HG03280 (cell line): ENCODE measurements at regions not wholly inside any gene's neighbourhood (a gene's known extent, or its start where the extent isn't known, plus 50 kb on each side); places are given as distances from the start of the nearest gene placed in this dataset.
"Not testable (repeated sequence)": the region's sequence is repeated elsewhere in the genome, so short reads cannot be mapped to it uniquely, and the experiment has no call there.

Experiments used
- ATAC-seq: cut with Tn5 transposase; IDR thresholded peaks from one replicate; pipeline ENCODE4 v1.9.1; 2021; ENCODE audit warnings: mild to moderate bottlenecking, moderate library complexity; ENCODE audit not compliant: unreplicated experiment

- no peak for ATAC-seq
These were observed 50.2 kb upstream of the PLET1 start for GRCh38 chr11:112310848-112311247.

GRCh38 chr11:112315057-112315720, 54.5 kb upstream of the PLET1 start:
- no peak for ATAC-seq

DNA sequence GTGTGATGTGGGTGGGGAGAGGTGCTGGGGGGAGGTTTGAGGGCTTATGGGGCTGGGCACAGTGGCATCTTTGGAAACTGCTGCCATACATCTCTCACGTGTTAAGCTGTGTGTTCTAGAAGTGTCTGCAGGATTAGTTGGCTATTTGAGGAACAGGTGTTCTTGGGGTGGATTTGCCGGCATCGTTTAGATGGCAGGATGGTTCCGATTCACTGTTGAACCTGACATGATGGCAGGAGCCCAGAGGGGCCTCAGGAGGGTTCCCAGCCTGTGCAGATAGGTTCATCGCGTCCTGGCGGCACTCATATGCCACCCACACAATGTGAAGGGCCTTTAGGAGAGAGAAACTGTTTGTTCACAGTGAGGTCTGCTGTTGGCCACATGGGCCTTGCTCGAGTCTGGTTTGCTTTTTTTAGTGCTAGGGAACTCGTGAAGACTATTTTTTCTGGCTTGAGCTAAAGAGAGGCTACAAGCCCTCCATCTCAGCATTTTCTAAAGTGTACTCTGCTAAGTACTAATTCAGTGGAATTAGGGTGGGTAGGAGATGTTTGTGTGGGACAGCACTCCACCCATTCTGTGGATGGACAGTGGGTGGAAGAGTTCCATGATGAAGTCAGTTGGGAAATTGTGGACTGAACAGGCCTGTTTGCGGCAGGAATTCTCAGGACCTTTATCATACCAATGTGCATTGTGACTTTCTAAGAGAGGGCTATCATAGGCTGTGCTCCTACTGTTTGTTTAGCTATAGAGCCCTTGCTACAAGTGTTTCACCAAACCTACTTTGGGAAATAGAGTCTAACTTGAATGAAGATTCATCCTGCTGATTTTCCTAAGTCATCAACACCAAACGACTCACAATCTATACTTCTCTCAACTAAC, 55.4 kb upstream of the PLET1 start:
- no peak for ATAC-seq

DNA sequence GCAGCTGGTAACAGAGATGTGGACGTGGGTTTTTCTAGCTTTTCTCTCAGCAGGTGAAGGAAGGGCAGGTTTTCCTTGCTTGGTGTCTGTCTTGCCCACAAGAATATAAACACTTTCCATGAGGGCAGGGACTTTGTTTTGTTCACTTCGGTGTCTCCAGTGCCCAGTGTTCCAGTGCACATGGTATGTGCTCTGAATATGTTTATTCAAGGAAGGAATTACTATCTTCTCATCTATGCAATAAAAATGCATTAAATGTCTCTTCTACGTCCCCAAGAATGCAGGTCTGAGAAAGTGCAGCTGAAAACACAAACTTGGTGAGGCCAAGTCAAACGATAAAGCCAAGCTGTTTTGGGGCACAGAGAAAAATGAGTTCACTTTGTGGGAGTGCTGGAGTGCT, 56.3 kb upstream of the PLET1 start:
- no peak for ATAC-seq

GRCh38 chr11:112318184-112318591, 57.5 kb upstream of the PLET1 start:
- ATAC-seq, result no peak

DNA sequence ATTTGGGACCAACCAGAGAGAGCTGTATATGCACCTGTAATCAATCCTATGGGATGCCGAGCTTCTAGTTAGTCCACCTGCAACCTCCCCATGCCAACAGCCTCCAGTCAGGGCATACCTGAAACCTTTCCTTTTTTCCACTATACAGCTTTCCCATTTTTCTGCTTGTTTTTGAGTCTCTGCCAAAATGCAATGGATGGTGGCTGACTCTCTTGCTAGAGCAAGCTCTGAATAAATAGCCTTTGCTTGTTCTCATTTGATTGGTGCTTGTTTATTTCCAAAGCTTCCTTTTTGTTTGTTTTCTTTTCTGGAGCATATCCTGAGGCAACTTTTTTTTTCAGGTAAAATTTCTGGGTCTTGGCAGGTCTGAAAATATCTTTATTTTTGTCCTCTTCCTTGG, 58.0 kb upstream of the PLET1 start:
- no peak for ATAC-seq

- no peak for ATAC-seq
These were observed 60.0 kb upstream of the PLET1 start for GRCh38 chr11:112320668-112321067.

DNA sequence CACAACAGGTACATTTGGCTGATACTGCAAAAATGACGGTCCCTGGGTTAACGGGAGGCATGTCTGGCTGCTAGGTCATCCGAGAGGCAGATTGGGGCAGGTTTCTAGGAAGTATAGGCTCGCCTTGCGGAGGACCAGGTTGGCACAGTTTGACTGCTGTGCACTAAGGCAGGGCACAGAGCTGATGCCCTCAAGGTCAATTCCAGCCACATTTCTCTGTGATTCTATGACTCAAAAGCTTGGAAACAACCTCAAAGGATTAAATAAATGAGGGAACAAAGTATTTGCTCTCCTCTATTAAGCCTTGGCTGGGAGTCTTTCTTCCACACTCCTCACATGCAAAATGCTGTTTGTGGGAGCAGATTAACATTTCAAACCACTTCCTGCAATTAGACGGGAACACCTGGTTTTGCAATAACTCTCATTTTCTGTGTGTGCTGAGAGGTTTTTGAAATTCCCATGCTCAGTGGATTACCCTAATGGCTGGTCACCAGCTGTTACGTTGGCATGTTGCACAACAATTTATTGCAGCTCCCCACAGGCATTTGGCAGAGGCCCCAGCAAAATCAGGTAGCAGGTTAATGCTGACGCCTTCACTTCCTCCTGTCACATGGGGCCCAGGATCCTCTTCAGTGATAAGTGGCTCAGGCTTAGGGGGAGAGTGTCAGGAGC, 61.0 kb upstream of the PLET1 start:
- no peak for ATAC-seq

DNA sequence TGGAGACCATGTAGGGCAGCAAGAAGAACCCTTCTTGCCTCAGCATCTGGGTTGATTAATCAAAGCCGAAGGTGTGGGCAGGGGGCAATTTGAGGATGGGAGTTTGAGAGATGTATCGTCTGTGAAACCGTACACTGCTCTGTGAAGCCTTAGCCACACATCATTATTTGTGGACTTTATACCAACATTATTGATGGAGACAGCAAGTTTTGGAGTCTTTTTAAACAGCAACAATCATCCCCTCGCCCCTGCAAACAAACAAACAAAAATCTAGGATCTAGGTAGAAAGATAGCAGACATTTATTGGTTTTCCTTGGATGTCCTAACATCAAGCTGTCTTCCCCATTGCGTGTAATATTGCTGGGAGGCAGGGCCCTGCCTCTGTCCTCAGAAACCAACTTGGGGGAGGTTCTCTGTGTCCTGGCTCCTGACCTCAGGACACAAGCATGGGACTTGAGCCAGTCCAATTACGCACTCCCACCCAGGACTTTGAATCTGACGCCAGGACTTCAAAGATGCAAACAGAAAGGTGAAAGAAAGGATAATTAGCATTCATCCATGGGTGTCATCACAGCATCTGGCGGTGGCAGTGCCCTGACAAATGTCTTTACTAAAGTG, 61.6 kb upstream of the PLET1 start:
- ATAC-seq, result no peak

- no peak for ATAC-seq
These were observed 73.7 kb upstream of the PLET1 start for GRCh38 chr11:112334381-112334780.

DNA sequence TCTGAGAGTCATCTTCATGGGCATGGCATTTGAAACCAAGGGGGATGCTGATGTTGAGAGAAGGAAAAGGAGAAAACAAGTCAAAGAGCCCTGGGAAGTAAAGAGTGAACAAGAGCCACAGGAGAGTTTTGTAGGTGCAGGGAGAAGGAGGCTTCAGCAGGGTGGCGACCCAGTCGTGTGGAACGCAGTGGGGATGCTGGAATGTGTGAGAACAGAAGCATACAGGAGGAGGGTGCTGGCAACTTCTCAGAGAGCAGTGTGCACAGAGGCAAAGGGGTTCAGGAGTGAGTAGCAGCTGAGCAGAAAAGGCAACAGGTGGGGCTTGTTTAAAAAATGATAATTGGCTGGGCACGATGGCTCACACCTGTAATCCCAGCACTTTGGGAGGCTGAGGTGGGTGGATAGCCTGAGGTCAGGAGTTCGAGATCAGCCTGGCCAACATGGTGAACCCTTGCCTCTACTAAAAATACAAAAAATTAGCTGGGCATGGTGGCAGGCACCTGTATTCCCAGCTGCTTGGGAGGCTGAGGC, 75.8 kb upstream of the PLET1 start:
- no peak for ATAC-seq

- no peak for ATAC-seq
These were observed 78.9 kb upstream of the PLET1 start for GRCh38 chr11:112339566-112339965.

- ATAC-seq, result no peak
These were observed 82.8 kb upstream of the PLET1 start for GRCh38 chr11:112343368-112344039.

- no peak for ATAC-seq
These were observed 83.4 kb upstream of the PLET1 start for GRCh38 chr11:112344040-112344413.

- no peak for ATAC-seq
These were observed 84.5 kb upstream of the PLET1 start for GRCh38 chr11:112345166-112345565.

GRCh38 chr11:112345706-112346105, 85.0 kb upstream of the PLET1 start:
- no peak for ATAC-seq

GRCh38 chr11:112346586-112346985, 85.9 kb upstream of the PLET1 start:
- ATAC-seq, result no peak

- ATAC-seq, result no peak
These were observed 87.9 kb upstream of the PLET1 start for GRCh38 chr11:112348480-112349029.

DNA sequence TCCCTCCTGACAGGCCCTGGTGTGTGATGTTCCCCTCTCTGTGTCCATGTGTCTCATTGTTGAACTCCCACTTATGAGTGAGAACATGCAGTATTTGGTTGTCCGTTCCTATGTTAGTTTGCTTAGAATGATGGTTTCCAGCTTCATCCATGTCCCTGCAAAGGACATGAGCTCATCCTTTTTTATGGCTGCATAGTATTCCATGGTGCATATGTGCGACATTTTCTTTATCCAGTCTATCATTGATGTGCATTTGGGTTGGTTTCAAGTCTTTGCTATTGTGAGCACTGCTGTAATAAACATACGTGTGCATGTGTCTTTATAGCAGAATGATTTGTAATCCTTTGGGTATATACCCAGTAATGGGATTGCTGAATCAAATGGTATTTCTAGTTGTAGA, 90.8 kb upstream of the PLET1 start:
- ATAC-seq, result not testable (repeated sequence)

GRCh38 chr11:112352907-112353306, 92.2 kb upstream of the PLET1 start:
- ATAC-seq, result no peak
